ENCODE measurements at regions not wholly inside any gene's neighbourhood (a gene's known extent, or its start where the extent isn't known, plus 50 kb on each side); places are given as distances from the start of the nearest gene placed in this dataset.
"Not testable (repeated sequence)": the region's sequence is repeated elsewhere in the genome, so short reads cannot be mapped to it uniquely, and the experiment has no call there.

GRCh38 chr22:10731246-10731974 is 4796.6 kb upstream of the OR11H1 start:
- not testable (repeated sequence) for TF ChIP-seq CTCF (conservative IDR thresholded peaks at IDR 0.05 in 1 of 2, IDR thresholded peaks at IDR 0.05 in 1 of 2; ENCODE audit: extremely low read depth in 1 of 2, insufficient read depth in 1 of 2, low read depth in 1 of 2, low read length in 2 of 2); EZH2 (IDR thresholded peaks at IDR 0.05; ENCODE audit: borderline replicate concordance, low read length)

All from mammary epithelial cell (primary cell).